DLD1 (cell line): ENCODE measurements at regions not wholly inside any gene's neighbourhood (a gene's known extent, or its start where the extent isn't known, plus 50 kb on each side); places are given as distances from the start of the nearest gene placed in this dataset.
"Not testable (repeated sequence)": the region's sequence is repeated elsewhere in the genome, so short reads cannot be mapped to it uniquely, and the experiment has no call there.

Experiments
- in situ Hi-C: cut with HindIII; loops from 2 replicates; pipeline ENCODE4 v1.10.0; 2017; ENCODE audit warnings: low sequenced_read_pairs

DNA sequence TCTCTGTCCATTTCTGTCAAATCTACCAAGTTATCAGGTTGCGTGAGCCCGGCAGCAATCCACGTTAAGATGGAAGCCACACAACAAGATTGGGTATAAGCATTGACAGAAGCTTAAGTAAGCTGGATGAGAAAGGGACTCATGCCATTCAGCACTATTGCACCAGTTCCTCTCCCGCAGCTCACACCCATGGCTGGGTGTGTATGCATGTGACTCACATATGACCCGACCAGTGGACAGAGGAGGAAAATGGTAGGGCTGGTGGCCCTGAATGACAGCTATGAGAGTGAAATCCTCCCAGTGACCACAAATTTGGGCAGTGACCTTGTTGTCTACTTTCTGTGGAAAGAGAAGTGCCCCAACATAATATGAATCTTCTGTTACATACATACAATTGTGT is 113.5 kb downstream of the OTOR start:
- in situ Hi-C loops, result no loop called here

- in situ Hi-C loops, result no loop called here
These were observed 115.1 kb downstream of the OTOR start for GRCh38 chr20:16863303-16863702.

DNA sequence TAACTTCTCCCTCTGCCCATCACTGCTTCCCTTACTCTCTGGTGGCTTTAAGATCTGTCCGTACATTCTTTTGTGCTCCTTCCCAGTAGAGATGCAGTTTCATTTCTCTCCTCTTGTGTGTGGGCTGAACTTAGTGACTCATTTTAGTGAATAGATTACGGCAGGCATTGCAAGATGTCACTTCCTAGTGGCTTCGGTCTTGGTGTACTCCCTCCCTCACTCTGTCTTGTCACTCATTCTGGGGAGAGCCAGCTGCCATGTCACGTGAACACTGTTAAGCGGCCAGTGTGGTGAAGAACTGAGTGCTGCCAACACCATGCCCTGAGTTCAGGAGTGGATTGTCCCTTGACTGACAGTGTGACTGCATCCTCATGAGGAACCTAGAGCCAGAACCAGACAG is 115.9 kb downstream of the OTOR start:
- in situ Hi-C loops, result no loop called here

- in situ Hi-C loops, result no loop called here
These were observed 116.8 kb downstream of the OTOR start for GRCh38 chr20:16864963-16865362.

DNA sequence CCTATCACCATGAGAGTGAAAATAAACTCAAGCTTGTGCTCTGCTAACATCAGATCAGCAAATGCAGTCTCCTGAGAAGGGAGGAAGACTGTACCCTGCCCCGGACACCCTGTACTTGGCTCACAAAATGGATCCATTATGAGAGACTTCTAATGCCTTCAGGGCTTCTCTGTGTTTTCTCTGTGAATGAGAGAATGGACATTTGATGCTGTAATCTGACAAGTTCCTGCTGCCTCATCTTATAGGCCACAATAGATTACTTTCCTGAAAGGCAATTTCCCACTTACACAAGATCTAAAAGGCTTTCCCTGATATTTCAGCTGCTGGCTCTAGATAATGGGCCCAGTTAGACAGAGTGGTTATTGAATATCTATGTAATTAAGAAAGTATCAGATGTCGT is 117.2 kb downstream of the OTOR start:
- in situ Hi-C loops, result no loop called here

- in situ Hi-C loops, result not testable (repeated sequence)
These were observed 125.0 kb downstream of the OTOR start for GRCh38 chr20:16873124-16873523.

DNA sequence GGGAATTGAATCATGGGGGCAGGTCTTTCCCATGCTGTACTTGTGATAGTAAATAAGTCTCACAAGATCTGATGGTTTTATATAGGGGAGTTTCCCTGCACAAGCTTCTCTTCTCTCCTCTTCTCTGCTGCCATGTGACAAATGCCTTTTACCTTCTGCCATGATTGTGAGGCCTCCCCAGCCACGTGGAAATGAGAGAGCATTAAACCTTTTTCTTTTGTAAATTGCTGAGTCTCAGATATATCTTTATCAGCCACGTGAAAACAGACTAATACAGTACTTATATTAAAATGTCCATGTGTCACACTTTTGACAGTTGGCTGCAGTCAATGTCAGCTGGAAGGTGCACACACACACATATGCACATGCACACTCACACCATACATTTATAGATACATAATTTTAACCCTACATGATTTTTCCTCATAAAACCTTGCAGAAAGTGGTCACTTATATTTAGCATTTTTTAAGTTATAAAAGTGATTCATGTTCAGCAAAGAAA is 128.9 kb downstream of the OTOR start:
- in situ Hi-C loops, result no loop called here

DNA sequence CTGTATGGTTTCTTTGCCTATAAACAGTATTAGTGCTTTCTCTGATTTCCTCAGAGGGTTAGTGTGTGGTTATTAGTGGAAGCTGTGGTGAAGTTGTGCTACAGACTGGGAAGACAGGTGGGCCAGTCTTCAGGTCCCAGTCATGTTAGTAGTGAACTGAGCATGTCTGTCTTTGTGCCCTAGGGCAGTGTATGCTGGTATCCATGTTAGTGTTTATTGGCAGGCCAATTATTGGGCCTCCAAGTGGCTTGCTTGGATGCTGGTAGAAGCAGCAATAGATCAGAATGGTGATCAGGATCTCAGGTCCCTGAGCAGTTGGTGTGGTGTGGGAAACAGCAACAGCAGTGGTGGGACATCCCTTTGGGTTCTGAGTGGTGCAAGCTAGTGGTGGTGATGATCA is 137.6 kb downstream of the OTOR start:
- in situ Hi-C loops, result no loop called here

DNA sequence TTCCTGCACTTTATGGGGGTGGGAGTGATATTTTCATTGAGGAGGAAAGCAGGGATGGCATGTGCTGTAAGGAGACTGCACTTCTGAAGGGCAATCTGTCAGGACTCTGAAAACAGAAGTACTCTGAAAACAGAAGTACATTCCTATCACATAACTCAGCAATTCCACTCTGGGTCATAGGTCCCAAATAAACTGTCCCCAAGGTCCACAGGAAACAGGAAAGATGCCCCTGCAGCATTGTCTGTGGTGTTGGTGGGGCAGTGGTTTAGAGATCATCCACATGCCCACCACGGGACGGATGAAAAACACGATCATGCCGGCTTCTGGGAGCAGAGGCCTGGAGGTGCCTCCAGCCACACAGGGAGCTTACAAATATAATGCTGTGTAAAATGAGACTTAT is 150.3 kb downstream of the OTOR start:
- in situ Hi-C loops, result no loop called here

DNA sequence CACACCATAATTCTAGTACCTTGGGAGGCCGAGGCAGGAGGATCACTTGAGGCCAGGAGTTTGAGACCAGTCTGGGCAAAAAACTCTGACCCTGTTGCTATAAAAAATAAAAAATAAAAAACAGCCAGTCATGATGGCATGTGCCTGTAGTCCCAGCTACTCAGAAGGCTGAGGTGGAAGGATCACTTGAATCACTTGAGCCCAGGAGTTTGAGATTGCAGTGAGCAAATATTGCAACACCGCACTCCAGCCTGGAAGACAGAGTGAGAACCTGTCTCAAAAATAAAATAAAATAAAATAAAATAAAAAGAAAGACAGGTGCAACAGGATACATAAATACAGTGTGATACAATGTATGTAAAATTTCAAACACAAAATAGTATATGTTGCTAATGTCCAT is 154.5 kb downstream of the OTOR start:
- in situ Hi-C loops, result no loop called here

DNA sequence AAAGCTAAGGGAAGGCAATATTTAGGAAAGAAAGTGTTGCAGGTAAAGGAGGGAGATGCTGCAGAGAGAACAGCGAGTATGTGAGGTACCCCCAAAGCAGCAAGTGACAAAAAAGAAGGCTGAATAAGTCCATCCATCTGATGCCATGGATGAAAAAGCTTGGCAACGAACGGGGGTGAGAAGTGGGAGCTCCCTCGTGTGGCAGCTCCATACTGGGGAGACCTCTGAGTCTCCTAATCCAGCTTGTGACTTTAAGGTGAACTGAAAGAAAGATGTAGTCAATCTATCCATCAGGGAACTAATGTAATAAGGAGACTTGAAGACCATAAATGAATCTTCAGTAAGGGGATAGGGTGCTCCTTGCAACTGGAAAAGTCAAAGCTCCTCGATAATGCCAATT is 156.6 kb downstream of the OTOR start:
- in situ Hi-C loops, result no loop called here

- in situ Hi-C loops, result no loop called here
These were observed 166.1 kb downstream of the OTOR start for GRCh38 chr20:16914277-16914676.

- in situ Hi-C loops, result no loop called here
These were observed 168.0 kb downstream of the OTOR start for GRCh38 chr20:16916165-16916564.

DNA sequence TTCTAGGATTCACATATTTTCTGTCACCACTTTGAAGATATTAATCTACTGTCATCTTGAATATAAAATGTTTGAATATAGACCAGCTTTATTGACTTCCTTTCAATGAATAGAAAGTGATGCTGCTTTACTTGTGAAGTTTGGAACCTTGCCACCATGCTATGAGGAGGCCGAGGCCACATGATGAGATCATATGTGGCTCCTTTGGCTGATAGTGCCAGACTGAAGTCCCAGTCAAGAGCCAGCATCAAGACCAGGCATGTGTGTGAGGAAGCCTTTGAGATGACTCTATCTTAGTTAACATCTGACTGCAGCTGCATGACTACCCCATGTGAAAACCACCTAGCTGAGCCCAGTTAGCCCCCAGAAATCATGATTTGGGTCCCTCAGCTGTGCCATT is 169.5 kb downstream of the OTOR start:
- in situ Hi-C loops, result no loop called here

DNA sequence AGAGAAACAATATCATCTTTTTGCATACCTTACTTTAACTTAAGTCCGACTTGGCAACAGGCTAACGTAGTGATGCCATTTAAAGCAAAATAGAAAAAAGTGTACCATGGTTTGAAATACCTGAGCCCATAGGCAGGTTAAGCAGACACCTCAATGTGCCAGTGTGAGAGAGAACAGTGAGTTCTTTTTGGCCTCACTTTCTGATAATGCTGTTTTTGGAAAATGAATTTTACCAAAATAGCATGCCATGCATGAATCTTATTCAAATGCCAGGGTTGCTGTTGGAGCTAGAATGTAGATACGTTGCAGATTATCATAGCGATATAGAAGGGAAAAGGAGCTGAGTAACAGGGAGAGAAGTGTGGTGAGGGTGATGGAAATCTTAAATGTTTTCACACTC is 170.2 kb downstream of the OTOR start:
- in situ Hi-C loops, result no loop called here

DNA sequence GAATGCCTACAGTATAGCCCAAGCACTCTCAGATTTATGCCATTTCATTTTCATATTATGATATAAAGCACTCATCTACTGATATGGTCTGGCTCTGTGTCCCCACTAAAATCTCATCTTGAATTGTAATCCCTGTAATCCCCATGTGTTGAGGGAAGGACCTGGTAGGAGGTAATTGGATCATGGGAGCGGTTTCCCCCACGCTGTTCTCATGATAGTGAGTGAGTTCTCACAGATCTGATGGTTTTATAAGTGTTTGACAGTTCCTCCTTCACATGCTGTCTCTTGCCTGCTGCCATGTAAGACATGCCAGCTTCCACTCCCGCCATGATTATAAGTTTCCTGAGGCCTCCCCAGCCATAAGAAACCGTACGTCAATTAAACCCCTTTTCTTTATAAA is 171.7 kb downstream of the OTOR start:
- in situ Hi-C loops, result no loop called here

DNA sequence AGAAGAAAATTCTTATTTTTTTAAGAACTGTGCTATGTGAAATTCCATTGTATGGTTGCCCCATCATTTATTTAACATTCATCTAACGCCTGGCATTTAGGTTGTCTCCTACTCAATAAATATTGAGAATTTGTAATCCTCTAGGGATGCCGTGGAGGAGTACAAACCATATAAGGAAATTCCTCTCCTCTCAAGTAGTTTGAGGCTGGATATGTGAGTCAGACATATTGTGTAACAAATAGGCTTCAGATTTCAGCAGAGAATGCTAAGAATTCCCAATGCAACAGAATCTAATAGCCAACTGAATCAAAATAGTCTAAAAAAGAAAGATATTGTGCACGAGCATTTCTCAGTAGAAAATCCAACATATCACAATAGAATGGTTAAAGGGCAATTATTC is 174.7 kb downstream of the OTOR start:
- in situ Hi-C loops, result no loop called here

DNA sequence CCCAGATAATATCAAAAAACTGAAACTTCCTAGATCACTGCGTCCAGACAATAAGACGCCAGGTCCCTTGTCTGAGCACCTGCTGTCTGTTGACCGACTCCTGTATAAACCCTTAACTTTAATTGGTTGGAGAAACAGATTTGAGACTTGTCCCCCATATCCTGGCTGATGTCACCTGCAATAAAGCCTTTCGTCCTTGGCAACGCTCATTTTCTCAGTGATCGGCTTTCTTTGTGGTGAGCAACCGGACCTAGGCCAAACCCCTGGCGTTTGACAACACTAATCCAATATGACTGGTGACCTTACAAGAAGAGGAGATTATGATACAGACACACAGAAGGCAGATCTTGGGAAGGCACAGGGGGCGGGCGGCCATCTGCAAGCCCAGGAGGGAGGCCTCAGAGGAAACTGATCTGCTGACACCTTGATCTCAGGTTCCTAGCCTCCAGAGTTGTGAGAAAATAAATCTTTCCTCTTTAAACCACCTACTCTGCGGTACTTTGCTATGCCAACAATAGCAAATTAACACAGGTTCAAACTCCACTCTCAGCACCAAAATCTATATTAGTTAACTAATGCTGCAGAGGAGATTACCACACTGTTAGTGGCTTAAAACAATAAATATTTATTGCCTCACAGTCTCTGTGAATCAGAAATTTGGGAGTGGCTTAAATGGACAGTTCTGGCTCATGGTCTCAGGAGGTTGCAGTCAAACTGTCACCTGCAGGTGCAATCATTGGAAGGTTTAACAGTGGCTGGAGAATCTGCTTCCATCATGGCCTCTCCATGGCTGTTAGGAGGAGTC is 178.7 kb downstream of the OTOR start:
- in situ Hi-C loops, result no loop called here

GRCh38 chr20:16929756-16930155 is 181.6 kb downstream of the OTOR start:
- in situ Hi-C loops, result no loop called here

DNA sequence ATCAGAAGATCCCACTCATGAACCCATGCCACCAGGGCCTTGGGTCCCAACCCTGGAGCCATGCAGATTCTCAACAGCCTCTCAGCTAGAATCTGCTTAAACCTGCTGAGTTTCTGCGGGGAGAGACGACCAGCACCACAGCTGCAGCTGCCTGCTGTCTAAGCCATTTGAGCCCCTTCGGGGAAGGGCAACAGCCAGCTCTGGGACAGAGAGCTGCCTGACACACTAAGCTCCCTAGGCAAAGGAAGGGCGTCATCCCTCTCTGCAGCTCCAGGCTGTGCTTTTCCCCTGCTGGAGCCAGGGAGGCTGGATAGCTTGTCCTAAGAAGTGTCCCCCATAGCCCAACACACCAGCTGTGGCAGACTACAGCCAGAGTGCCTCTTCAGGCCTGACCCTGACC is 182.5 kb downstream of the OTOR start:
- in situ Hi-C loops, result no loop called here

DNA sequence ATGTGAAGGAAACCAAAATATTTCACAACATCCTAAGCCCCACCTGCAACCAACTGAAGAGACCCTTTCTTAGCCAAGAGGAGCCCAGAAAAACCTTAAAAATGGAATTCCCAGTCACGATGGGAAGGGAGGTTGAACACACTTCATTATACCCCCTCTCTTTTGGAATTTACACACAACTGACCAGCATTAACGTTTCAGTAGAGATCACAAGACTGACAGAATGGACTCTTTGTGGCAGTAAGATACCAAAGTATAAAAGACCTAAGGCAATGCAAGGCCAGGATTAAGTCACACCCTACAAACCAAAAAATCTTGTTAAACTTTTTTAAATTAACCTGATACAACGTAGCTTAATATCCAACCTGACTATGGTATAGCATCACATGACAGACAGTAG is 190.9 kb downstream of the OTOR start:
- in situ Hi-C loops, result no loop called here

DNA sequence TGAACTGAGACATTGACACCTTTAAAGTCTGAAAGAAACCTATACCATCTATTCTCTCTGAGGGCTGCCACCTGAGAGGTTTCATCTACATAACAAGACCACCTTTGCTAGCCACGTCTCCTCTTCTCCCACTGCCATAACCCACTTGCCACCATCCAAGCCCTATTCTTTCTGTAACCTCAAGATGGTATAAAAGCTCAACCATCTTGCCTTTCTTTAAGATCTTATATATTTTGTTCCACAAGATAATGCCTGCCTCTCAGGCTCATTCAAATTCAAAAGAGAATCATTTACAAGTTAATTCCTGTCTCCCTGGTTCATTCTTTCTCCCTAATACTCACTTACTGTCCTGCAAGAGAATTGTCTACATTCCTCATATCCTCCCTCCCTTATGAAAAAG is 192.5 kb downstream of the OTOR start:
- in situ Hi-C loops, result no loop called here

DNA sequence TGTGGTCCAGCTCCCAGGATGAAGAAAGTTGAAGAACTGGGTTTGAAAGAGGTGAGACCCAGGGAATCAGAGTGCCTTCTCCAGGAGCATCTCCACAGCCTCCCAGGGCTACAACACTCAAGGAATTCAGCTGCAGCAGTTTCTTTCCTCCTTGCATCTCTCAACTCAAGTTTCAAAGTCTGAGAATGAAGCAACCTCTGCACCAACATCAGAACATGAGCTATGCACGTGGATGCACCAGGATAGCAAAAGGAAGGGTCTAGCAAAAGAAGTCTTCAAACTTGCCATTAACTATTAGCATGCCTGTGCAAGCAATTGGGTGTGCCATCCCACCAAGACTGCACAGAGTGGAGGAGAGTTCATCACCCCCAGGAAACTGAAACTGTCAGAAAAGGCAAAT is 193.9 kb downstream of the OTOR start:
- in situ Hi-C loops, result no loop called here
